ENCODE measurements at regions not wholly inside any gene's neighbourhood (a gene's known extent, or its start where the extent isn't known, plus 50 kb on each side); places are given as distances from the start of the nearest gene placed in this dataset.

- no peaks in the 10 kb centered on the region for H3K9me2 ChIP-seq (replicated peaks; ENCODE audit: low read length)
- H3K27me3 ChIP-seq (ENCODE audit: low read length), result no peaks in the 10 kb centered on the region
- H4K20me1 ChIP-seq (ENCODE audit: low read length), result no peaks in the 10 kb centered on the region
- intact Hi-C loops (cut with micrococcal nuclease), result no loop called here
- H2AFZ ChIP-seq (ENCODE audit: low read length), result no peak overlapping the region
- ATAC-seq (no peak), DNase-seq (no peak)
- H3K36me3 ChIP-seq (ENCODE audit: low read depth, low read length), result no peaks in the 10 kb centered on the region
- peaks cover 4% of the 10 kb centered on the region; the same call in 1 of the 2 replicates for H3K9me3 ChIP-seq (ENCODE audit: low read length)
- ChIA-PET CTCF (no interaction called here), POLR2A (ENCODE audit: unreplicated experiment) (no interaction called here)
- no peak overlapping the region for H3K27ac ChIP-seq (ENCODE audit: low read length)
- H3K4me3 ChIP-seq (ENCODE audit: low read length), result no peak overlapping the region
- H3K79me2 ChIP-seq (ENCODE audit: low read length), result no peaks in the 10 kb centered on the region
- BruUV-seq (replicated peaks), result no TSS peak
- TF ChIP-seq CTCF (conservative IDR thresholded peaks at IDR 0.05; ENCODE audit: low read depth, low read length) (no peak), EZH2 (IDR thresholded peaks at IDR 0.05; ENCODE audit: low read length, unreplicated experiment) (no peak), EZH2phosphoT487 (IDR thresholded peaks at IDR 0.05; ENCODE audit: borderline replicate concordance, low read length) (no peak)
- no peak overlapping the region for H3K9ac ChIP-seq (ENCODE audit: low read length)
- H3F3A ChIP-seq (ENCODE audit: low read length, unreplicated experiment), result no peaks in the 10 kb centered on the region
- H3K4me1 ChIP-seq (ENCODE audit: insufficient read depth, low read length), result no peaks in the 10 kb centered on the region
- no peak overlapping the region for H3K4me2 ChIP-seq (ENCODE audit: low read length)
These were observed 451.0 kb upstream of the GRIA1 start for GRCh38 chr5:153039501-153039900.

- intact Hi-C loops (cut with micrococcal nuclease), result no loop called here
- Histone ChIP-seq H3K4me3 (ENCODE audit: low read length) (no peak overlapping the region), H3K27me3 (ENCODE audit: low read length) (no peaks in the 10 kb centered on the region), H3K4me2 (ENCODE audit: low read length) (no peak overlapping the region), H2AFZ (ENCODE audit: low read length) (no peak overlapping the region), H3K4me1 (ENCODE audit: insufficient read depth, low read length) (no peaks in the 10 kb centered on the region), H3K36me3 (ENCODE audit: low read depth, low read length) (no peaks in the 10 kb centered on the region), H3K9me3 (ENCODE audit: low read length) (peaks cover 4% of the 10 kb centered on the region; the same call in 1 of the 2 replicates), H3K79me2 (ENCODE audit: low read length) (no peaks in the 10 kb centered on the region), H4K20me1 (ENCODE audit: low read length) (no peaks in the 10 kb centered on the region), H3K9me2 (replicated peaks; ENCODE audit: low read length) (no peaks in the 10 kb centered on the region), H3K9ac (ENCODE audit: low read length) (no peak overlapping the region), H3K27ac (ENCODE audit: low read length) (no peak overlapping the region), H3F3A (ENCODE audit: low read length, unreplicated experiment) (no peaks in the 10 kb centered on the region)
- no TSS peak for BruUV-seq (replicated peaks)
- TF ChIP-seq EZH2 (IDR thresholded peaks at IDR 0.05; ENCODE audit: low read length, unreplicated experiment) (no peak), CTCF (conservative IDR thresholded peaks at IDR 0.05; ENCODE audit: low read depth, low read length) (no peak), EZH2phosphoT487 (IDR thresholded peaks at IDR 0.05; ENCODE audit: borderline replicate concordance, low read length) (no peak)
- ATAC-seq (no peak), DNase-seq (no peak)
- ChIA-PET POLR2A (ENCODE audit: unreplicated experiment) (no interaction called here), CTCF (no interaction called here)
These were observed 446.6 kb upstream of the GRIA1 start for GRCh38 chr5:153043886-153044285.

GRCh38 chr5:153050496-153051179 is 439.8 kb upstream of the GRIA1 start:
- CTCF ChIA-PET, result no interaction called here
- ATAC-seq (no peak), DNase-seq (no peak)
- Histone ChIP-seq H3K4me3 (ENCODE audit: low read length) (no peak overlapping the region), H3K36me3 (ENCODE audit: low read depth, low read length) (no peaks in the 10 kb centered on the region), H4K20me1 (ENCODE audit: low read length) (no peaks in the 10 kb centered on the region), H3K9me2 (replicated peaks; ENCODE audit: low read length) (no peaks in the 10 kb centered on the region), H3K27me3 (ENCODE audit: low read length) (no peaks in the 10 kb centered on the region), H3K4me2 (ENCODE audit: low read length) (no peak overlapping the region), H3K27ac (ENCODE audit: low read length) (no peak overlapping the region), H2AFZ (ENCODE audit: low read length) (no peak overlapping the region), H3K79me2 (ENCODE audit: low read length) (no peaks in the 10 kb centered on the region), H3K9me3 (ENCODE audit: low read length) (no peaks in the 10 kb centered on the region), H3F3A (ENCODE audit: low read length, unreplicated experiment) (no peaks in the 10 kb centered on the region), H3K9ac (ENCODE audit: low read length) (no peak overlapping the region), H3K4me1 (ENCODE audit: insufficient read depth, low read length) (no peaks in the 10 kb centered on the region)
- intact Hi-C loops (cut with micrococcal nuclease), result no loop called here
- no TSS peak for BruUV-seq (replicated peaks)
- POLR2A ChIA-PET (ENCODE audit: unreplicated experiment), result no interaction called here
- TF ChIP-seq EZH2phosphoT487 (IDR thresholded peaks at IDR 0.05; ENCODE audit: borderline replicate concordance, low read length), result no peak
- TF ChIP-seq CTCF (conservative IDR thresholded peaks at IDR 0.05; ENCODE audit: low read depth, low read length), result no peak
- TF ChIP-seq EZH2 (IDR thresholded peaks at IDR 0.05; ENCODE audit: low read length, unreplicated experiment), result no peak
